GM23338 (cell line): ENCODE measurements at regions not wholly inside any gene's neighbourhood (a gene's known extent, or its start where the extent isn't known, plus 50 kb on each side); places are given as distances from the start of the nearest gene placed in this dataset.

Experiments
- CREB1 ChIP-seq: fragments of 250-450 bp; sonication (Bioruptor Pico); IDR thresholded peaks from 2 replicates; pipeline ENCODE4 v1.5.0; 2020; ENCODE audit warnings: low read depth, mild to moderate bottlenecking, moderate library complexity
- EZH2 ChIP-seq: fragments of 200-600 bp; sonication (generic); IDR thresholded peaks from one replicate; pipeline ENCODE4 v1.8.0; 2017; ENCODE audit warnings: antibody characterized with exemption, mild to moderate bottlenecking, low read depth; ENCODE audit not compliant: unreplicated experiment
- EZH2phosphoT487 ChIP-seq: fragments of 200-600 bp; sonication (generic); IDR thresholded peaks from one replicate; pipeline ENCODE4 v1.8.1; 2018; ENCODE audit warnings: antibody characterized with exemption; ENCODE audit not compliant: unreplicated experiment
- JUNB ChIP-seq: IDR thresholded peaks from one replicate; pipeline ENCODE4 v1.6.1; 2016; ENCODE audit warnings: antibody characterized with exemption; ENCODE audit not compliant: unreplicated experiment
- NANOG ChIP-seq: IDR thresholded peaks from 2 replicates; pipeline ENCODE4 v1.6.1; 2016; ENCODE audit warnings: antibody characterized with exemption, borderline replicate concordance
- POLR2AphosphoS5 ChIP-seq: IDR thresholded peaks from 2 replicates; pipeline ENCODE4 v1.6.1; 2016; ENCODE audit warnings: antibody characterized with exemption, low read depth
- ZNF114 ChIP-seq: fragments of 250-450 bp; sonication (Bioruptor Pico); IDR thresholded peaks from 2 replicates; pipeline ENCODE4 v1.5.0; 2020; ENCODE audit warnings: mild to moderate bottlenecking, moderate library complexity
- TF ChIP-seq, protein P1 (sequence below), 2 experiments: fragments of 200-600 bp in 1 of 2; sonication (generic) in 1 of 2; conservative IDR thresholded peaks; 2 replicates each; pipeline versions ENCODE4 v1.5.1 to v1.6.1; 2016 to 2017; ENCODE audit warnings: antibody characterized with exemption in 2 of 2, low read depth in 2 of 2, mild to moderate bottlenecking in 2 of 2, moderate library complexity in 1 of 2
- TF ChIP-seq, protein P2 (sequence below): IDR thresholded peaks from one replicate; pipeline ENCODE4 v1.6.1; 2018; ENCODE audit warnings: antibody characterized with exemption; ENCODE audit not compliant: unreplicated experiment
- TF ChIP-seq, protein P3 (sequence below): fragments of 250-450 bp; sonication (Bioruptor Pico); IDR thresholded peaks from 2 replicates; pipeline ENCODE4 v1.5.0; 2020; ENCODE audit warnings: mild to moderate bottlenecking, moderate library complexity

DNA sequence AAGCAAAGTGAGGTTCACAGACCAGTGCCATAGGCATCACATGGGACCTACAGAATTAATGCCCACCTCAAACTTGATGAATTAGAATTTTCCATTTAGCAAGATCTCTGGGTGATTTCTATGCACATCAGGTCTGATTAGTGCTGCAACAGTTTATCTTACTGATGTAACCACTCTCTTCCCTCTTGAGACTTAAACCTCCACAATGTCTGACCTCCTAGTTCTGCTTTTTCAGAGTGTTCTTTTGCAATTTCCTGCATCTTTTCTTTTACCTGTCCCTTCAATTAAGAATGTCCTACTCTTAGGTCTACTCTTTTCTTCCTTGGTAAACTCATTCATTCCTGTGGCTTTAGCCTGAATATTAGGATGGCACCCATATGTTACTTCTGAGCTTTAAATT is 615.3 kb downstream of the TFAP2A start:
- TF ChIP-seq EZH2 (no peak), POLR2AphosphoS5 (no peak), CREB1 (CRISPR knock-in tag) (no peak), ZNF114 (CRISPR knock-in tag) (no peak), EZH2phosphoT487 (no peak), NANOG (no peak), JUNB (no peak)
- TF ChIP-seq, protein P1, sequence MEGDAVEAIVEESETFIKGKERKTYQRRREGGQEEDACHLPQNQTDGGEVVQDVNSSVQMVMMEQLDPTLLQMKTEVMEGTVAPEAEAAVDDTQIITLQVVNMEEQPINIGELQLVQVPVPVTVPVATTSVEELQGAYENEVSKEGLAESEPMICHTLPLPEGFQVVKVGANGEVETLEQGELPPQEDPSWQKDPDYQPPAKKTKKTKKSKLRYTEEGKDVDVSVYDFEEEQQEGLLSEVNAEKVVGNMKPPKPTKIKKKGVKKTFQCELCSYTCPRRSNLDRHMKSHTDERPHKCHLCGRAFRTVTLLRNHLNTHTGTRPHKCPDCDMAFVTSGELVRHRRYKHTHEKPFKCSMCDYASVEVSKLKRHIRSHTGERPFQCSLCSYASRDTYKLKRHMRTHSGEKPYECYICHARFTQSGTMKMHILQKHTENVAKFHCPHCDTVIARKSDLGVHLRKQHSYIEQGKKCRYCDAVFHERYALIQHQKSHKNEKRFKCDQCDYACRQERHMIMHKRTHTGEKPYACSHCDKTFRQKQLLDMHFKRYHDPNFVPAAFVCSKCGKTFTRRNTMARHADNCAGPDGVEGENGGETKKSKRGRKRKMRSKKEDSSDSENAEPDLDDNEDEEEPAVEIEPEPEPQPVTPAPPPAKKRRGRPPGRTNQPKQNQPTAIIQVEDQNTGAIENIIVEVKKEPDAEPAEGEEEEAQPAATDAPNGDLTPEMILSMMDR (conservative IDR thresholded peaks at IDR 0.05; ENCODE audit: low read depth in 2 of 2): no peak
- TF ChIP-seq, protein P2, sequence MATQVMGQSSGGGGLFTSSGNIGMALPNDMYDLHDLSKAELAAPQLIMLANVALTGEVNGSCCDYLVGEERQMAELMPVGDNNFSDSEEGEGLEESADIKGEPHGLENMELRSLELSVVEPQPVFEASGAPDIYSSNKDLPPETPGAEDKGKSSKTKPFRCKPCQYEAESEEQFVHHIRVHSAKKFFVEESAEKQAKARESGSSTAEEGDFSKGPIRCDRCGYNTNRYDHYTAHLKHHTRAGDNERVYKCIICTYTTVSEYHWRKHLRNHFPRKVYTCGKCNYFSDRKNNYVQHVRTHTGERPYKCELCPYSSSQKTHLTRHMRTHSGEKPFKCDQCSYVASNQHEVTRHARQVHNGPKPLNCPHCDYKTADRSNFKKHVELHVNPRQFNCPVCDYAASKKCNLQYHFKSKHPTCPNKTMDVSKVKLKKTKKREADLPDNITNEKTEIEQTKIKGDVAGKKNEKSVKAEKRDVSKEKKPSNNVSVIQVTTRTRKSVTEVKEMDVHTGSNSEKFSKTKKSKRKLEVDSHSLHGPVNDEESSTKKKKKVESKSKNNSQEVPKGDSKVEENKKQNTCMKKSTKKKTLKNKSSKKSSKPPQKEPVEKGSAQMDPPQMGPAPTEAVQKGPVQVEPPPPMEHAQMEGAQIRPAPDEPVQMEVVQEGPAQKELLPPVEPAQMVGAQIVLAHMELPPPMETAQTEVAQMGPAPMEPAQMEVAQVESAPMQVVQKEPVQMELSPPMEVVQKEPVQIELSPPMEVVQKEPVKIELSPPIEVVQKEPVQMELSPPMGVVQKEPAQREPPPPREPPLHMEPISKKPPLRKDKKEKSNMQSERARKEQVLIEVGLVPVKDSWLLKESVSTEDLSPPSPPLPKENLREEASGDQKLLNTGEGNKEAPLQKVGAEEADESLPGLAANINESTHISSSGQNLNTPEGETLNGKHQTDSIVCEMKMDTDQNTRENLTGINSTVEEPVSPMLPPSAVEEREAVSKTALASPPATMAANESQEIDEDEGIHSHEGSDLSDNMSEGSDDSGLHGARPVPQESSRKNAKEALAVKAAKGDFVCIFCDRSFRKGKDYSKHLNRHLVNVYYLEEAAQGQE: no peak
- TF ChIP-seq, protein P3, sequence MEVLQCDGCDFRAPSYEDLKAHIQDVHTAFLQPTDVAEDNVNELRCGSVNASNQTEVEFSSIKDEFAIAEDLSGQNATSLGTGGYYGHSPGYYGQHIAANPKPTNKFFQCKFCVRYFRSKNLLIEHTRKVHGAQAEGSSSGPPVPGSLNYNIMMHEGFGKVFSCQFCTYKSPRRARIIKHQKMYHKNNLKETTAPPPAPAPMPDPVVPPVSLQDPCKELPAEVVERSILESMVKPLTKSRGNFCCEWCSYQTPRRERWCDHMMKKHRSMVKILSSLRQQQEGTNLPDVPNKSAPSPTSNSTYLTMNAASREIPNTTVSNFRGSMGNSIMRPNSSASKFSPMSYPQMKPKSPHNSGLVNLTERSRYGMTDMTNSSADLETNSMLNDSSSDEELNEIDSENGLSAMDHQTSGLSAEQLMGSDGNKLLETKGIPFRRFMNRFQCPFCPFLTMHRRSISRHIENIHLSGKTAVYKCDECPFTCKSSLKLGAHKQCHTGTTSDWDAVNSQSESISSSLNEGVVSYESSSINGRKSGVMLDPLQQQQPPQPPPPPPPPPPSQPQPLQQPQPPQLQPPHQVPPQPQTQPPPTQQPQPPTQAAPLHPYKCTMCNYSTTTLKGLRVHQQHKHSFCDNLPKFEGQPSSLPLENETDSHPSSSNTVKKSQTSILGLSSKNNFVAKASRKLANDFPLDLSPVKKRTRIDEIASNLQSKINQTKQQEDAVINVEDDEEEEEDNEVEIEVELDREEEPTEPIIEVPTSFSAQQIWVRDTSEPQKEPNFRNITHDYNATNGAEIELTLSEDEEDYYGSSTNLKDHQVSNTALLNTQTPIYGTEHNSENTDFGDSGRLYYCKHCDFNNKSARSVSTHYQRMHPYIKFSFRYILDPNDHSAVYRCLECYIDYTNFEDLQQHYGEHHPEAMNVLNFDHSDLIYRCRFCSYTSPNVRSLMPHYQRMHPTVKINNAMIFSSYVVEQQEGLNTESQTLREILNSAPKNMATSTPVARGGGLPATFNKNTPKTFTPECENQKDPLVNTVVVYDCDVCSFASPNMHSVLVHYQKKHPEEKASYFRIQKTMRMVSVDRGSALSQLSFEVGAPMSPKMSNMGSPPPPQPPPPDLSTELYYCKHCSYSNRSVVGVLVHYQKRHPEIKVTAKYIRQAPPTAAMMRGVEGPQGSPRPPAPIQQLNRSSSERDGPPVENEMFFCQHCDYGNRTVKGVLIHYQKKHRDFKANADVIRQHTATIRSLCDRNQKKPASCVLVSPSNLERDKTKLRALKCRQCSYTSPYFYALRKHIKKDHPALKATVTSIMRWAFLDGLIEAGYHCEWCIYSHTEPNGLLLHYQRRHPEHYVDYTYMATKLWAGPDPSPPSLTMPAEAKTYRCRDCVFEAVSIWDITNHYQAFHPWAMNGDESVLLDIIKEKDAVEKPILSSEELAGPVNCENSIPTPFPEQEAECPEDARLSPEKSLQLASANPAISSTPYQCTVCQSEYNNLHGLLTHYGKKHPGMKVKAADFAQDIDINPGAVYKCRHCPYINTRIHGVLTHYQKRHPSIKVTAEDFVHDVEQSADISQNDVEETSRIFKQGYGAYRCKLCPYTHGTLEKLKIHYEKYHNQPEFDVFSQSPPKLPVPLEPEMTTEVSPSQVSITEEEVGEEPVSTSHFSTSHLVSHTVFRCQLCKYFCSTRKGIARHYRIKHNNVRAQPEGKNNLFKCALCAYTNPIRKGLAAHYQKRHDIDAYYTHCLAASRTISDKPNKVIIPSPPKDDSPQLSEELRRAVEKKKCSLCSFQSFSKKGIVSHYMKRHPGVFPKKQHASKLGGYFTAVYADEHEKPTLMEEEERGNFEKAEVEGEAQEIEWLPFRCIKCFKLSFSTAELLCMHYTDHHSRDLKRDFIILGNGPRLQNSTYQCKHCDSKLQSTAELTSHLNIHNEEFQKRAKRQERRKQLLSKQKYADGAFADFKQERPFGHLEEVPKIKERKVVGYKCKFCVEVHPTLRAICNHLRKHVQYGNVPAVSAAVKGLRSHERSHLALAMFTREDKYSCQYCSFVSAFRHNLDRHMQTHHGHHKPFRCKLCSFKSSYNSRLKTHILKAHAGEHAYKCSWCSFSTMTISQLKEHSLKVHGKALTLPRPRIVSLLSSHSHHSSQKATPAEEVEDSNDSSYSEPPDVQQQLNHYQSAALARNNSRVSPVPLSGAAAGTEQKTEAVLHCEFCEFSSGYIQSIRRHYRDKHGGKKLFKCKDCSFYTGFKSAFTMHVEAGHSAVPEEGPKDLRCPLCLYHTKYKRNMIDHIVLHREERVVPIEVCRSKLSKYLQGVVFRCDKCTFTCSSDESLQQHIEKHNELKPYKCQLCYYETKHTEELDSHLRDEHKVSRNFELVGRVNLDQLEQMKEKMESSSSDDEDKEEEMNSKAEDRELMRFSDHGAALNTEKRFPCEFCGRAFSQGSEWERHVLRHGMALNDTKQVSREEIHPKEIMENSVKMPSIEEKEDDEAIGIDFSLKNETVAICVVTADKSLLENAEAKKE (CRISPR knock-in tag): no peak
